ENCODE measurements at regions not wholly inside any gene's neighbourhood (a gene's known extent, or its start where the extent isn't known, plus 50 kb on each side); places are given as distances from the start of the nearest gene placed in this dataset.

GRCh38 chrX:8960957-8961468, 72.9 kb downstream of the FAM9B start:
- Histone ChIP-seq H3K9me3 (ENCODE audit: low read depth) (no peaks in the 10 kb centered on the region), H3K4me2 (peak overlapping the region; percentile 32), H3K79me2 (ENCODE audit: low read depth) (no peaks in the 10 kb centered on the region), H3K36me3 (no peaks in the 10 kb centered on the region), H3F3A (ENCODE audit: low read depth) (peaks cover 12% of the 10 kb centered on the region), H2AFZ (replicated peaks) (no peak overlapping the region), H3K9ac (no peak overlapping the region), H4K20me1 (ENCODE audit: low read depth) (no peaks in the 10 kb centered on the region), H3K4me1 (peaks cover 18% of the 10 kb centered on the region), H3K27ac (no peak overlapping the region), H3K4me3 (no peak overlapping the region), H3K27me3 (no peaks in the 10 kb centered on the region)
- TF ChIP-seq EZH2phosphoT487 (IDR thresholded peaks at IDR 0.05): no peak
- TF ChIP-seq CTCF (IDR thresholded peaks at IDR 0.05): no peak
- no peak for TF ChIP-seq EZH2 (IDR thresholded peaks at IDR 0.05)
- Mint-ChIP-seq H3K4me1 (peaks cover 6% of the 10 kb centered on the region), H3K4me3 (no peak overlapping the region), H3K27me3 (ENCODE audit: insufficient read depth, low read depth) (peaks cover 7% of the 10 kb centered on the region), H3K36me3 (no peaks in the 10 kb centered on the region), H3K27ac (no peak overlapping the region), H3K9me3 (peaks cover 26% of the 10 kb centered on the region)
- peak; percentile 29 for DNase-seq (ENCODE audit: low spot score)

- Histone ChIP-seq H3F3A (ENCODE audit: low read depth) (peaks cover 5% of the 10 kb centered on the region), H4K20me1 (ENCODE audit: low read depth) (no peaks in the 10 kb centered on the region), H3K9me3 (ENCODE audit: low read depth) (no peaks in the 10 kb centered on the region), H3K36me3 (no peaks in the 10 kb centered on the region), H3K27ac (no peak overlapping the region), H3K27me3 (no peaks in the 10 kb centered on the region), H3K4me2 (no peak overlapping the region), H3K9ac (no peak overlapping the region), H3K79me2 (ENCODE audit: low read depth) (no peaks in the 10 kb centered on the region), H3K4me1 (peaks cover 10% of the 10 kb centered on the region), H2AFZ (replicated peaks) (no peak overlapping the region), H3K4me3 (no peak overlapping the region)
- no peak for DNase-seq (ENCODE audit: low spot score)
- H3K27me3 Mint-ChIP-seq (ENCODE audit: insufficient read depth, low read depth): peaks cover 10% of the 10 kb centered on the region
- H3K27ac Mint-ChIP-seq: no peak overlapping the region
- no peak overlapping the region for H3K4me3 Mint-ChIP-seq
- no peak for TF ChIP-seq EZH2phosphoT487 (IDR thresholded peaks at IDR 0.05)
- no peak for TF ChIP-seq CTCF (IDR thresholded peaks at IDR 0.05)
- TF ChIP-seq EZH2 (IDR thresholded peaks at IDR 0.05): no peak
- peaks cover 2% of the 10 kb centered on the region for H3K4me1 Mint-ChIP-seq
- H3K9me3 Mint-ChIP-seq: peaks cover 3% of the 10 kb centered on the region
- H3K36me3 Mint-ChIP-seq: no peaks in the 10 kb centered on the region
Observed at GRCh38 chrX:8955511-8955910, 78.4 kb downstream of the FAM9B start.

GRCh38 chrX:8946563-8946962, 87.4 kb downstream of the FAM9B start:
- no peak overlapping the region for H3K4me3 ChIP-seq
- no peaks in the 10 kb centered on the region for H3K79me2 ChIP-seq (ENCODE audit: low read depth)
- Mint-ChIP-seq H3K27me3 (ENCODE audit: insufficient read depth, low read depth) (peaks cover 2% of the 10 kb centered on the region), H3K4me3 (no peak overlapping the region), H3K27ac (no peak overlapping the region), H3K4me1 (peaks cover 8% of the 10 kb centered on the region), H3K9me3 (peaks cover 3% of the 10 kb centered on the region), H3K36me3 (no peaks in the 10 kb centered on the region)
- H3K4me1 ChIP-seq: no peaks in the 10 kb centered on the region
- H3K36me3 ChIP-seq: no peaks in the 10 kb centered on the region
- no peak for TF ChIP-seq CTCF (IDR thresholded peaks at IDR 0.05)
- no peak for TF ChIP-seq EZH2 (IDR thresholded peaks at IDR 0.05)
- no peak for TF ChIP-seq EZH2phosphoT487 (IDR thresholded peaks at IDR 0.05)
- no peaks in the 10 kb centered on the region for H3K27me3 ChIP-seq
- DNase-seq (ENCODE audit: low spot score): no peak
- no peak overlapping the region for H2AFZ ChIP-seq (replicated peaks)
- H3K4me2 ChIP-seq: no peak overlapping the region
- H3K27ac ChIP-seq: no peak overlapping the region
- peaks cover 3% of the 10 kb centered on the region for H3K9me3 ChIP-seq (ENCODE audit: low read depth)
- H3K9ac ChIP-seq: no peak overlapping the region
- no peaks in the 10 kb centered on the region for H4K20me1 ChIP-seq (ENCODE audit: low read depth)
- no peaks in the 10 kb centered on the region for H3F3A ChIP-seq (ENCODE audit: low read depth)

Data from neural progenitor cell (in vitro differentiated cells).